HPDE6-E6E7 (cell line): ENCODE measurements at regions not wholly inside any gene's neighbourhood (a gene's known extent, or its start where the extent isn't known, plus 50 kb on each side); places are given as distances from the start of the nearest gene placed in this dataset.

ENCODE experiments used
- DNase-seq: peaks from one replicate; pipeline ENCODE4 v3.0.0; 2011; ENCODE audit warnings: missing footprints; ENCODE audit errors: extremely low spot score

DNA sequence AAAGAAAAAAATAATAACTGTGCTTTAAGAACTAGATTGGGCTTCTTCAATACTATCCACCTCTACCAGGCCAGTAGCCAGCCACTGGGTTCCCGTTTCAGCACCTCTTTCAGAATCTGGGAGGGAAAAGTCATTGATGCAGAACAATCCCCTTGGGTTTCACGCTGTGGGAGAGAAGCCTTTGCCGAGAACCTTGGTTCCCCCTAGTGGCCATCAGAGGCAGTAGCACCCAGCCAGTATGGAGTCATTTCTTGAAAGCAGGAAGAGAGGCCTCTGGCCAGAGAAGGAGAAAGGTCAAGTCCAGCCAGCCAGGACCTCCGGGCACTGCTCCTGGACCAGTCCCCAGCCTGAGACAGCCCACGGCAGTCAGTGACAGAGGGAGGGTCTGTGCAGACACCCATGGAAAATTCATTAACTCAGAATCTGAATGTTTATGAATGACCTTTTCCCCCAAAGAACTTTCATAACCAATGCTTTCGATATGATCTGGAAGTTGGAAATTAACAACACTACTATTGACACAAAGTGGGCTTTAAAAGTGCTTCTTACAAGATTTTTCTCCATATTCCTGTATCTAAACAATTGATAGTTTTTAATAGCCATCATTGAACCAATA, 51.2 kb upstream of the CDH5 start:
- peak; percentile 82 for DNase-seq

DNA sequence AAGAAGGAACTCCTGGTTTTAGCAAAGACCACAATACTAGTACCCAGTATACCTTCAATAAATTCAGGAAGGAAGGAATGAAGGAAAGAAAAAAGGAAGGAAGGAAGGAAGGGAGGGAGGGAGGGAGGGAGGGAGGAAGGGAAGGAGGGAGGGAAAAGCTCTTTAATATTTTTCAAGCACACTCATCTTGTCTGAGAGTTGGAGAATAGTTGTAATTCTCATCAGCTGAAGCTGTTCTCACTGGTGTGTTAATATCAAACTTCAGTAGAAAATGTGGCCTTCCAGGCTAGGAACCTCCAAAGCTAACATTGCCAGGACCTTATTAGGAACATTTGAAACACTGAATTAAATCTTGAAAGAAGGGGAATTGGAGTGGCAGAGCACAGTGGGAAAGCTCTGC, 55.2 kb upstream of the CDH5 start:
- no peak for DNase-seq

DNA sequence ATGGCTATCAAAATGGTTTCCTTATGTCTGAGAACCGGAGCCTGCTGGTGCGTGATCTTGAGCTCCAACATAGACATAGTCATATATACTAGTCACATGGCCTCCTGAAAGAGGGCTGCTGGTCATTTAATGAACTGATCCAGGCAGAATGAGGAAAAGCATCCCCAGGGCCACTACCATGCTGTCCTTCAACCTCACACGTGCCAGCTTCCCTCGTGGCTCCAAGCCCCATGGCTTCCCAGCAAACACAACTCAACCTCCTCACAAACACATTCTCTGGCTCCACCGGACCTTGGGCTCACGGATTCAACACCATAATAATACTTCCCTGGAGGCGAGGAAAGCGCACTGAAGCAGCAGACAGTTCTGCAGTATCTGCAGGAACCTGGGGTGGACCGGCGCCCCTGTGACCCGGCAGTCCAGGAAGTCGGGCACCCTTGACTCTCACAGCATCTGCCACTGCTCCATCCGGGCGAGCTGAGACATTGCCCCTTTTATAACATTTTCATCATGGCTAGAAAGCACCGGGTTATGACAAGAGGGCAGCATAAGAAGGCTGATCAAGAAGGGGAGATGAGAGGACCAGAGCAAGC, 57.2 kb upstream of the CDH5 start:
- DNase-seq = no peak

DNA sequence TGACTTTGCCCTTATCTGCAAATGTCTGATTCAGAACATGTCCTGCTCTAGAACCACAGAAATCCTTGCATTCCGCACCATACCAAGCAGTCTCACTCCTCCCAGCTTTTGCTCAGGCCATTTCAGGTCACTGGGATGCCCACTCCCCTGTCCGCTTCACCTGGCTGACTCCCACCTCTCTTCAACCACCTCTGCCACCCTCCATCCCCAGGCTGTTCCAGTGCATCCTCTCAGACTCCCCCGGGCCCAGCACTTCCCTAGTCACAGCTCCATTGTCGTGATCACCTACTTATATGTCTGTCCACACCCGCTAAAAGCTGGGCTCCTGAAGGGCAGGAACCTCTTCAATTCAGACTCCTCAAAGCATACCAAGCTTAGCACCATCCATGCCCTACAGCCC, 58.4 kb upstream of the CDH5 start:
- no peak for DNase-seq

DNA sequence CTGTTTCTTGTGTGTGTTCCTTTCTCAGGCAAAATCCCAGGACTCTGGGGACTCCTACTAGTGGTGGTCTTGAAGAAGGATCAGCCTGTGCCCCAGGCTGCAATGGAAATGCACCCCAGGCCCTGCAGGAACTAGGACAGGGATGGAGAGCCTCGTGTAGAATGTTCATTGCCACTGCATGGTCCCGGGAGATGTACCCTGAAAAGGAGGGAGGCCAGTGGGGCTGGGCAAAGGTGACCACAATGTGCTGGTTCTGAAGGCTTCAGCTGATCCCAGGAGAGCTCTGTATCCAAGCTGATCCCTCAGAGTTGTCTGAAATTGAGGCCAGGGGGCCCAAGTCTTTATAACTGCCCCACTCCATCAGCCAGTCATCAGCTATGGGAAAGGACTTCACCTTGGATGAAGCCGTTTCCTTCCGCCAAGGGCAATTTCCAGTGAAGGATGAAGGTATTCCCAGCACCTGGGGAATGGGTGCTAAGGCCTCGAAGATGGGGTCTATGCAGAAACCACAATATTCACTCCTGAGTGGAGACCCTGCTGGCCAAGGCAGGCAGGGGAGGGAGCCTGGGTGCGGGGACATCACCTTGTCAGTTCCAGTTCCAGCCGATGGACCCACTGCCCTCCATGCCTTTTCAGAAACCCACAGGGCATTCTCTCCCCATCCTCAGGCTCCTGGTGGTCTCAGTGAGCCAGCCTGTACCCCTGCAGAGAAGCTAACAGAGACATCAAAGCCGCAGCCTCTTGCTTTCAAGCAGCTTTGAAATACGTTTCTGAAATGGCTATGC, 59.9 kb upstream of the CDH5 start:
- no peak for DNase-seq

DNA sequence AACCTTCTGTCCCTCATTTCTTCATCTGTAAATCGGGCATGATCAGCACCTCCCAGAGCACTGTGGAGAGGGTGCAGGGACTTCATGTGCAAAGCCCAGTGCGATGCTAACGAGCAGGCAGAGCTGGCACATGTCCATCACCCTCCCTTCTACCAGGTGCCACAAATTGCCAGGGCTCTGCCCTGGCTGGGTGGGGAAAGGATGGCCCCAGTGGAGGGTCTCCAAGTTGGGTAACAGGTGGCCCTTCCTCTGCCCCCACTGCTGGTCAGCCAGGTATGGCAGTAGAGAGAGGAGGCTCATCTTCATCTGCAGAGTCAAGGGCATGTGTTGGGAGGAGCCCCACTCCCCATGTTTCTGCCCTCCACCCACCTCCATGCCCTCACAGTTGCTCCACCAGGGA, 61.5 kb upstream of the CDH5 start:
- DNase-seq = no peak

DNA sequence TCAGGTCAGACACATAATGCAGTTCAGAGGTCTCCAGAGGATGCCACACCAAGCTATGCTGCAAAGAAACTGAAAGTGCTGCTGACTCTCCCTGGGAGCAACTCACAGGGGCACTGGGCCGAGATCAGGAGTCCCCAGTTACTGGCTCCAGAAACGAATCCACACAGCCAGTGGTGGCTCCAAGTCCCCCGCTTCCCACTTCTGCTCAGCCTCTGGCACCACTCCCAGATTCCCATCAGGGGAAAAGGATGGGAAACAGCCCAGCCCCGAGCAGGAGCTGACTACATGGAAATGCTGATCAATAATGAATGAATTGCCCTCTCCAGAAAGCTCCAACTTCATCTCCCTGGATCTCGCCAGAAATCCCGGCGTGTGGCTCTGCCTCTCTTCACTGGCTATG, 62.3 kb upstream of the CDH5 start:
- no peak for DNase-seq

DNA sequence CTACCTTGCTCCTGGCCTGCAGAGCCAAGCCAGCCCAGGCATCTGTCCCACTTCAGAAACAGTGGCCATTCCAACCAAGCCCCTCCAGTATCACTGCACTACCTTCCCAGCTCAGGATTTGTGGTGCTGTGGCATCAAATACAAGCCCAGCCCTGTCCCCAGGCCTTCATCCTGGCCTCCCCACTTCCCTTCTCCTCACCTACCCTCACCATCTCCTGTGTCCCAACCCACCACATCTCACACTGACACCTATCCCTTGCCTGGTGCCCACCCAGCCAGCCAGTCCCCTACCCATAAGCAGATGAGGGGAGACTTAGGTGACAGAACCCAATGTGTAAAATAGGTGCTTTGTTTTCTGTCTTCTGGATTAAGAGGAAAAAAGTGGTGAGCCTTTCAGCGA, 66.0 kb upstream of the CDH5 start:
- DNase-seq = no peak

DNA sequence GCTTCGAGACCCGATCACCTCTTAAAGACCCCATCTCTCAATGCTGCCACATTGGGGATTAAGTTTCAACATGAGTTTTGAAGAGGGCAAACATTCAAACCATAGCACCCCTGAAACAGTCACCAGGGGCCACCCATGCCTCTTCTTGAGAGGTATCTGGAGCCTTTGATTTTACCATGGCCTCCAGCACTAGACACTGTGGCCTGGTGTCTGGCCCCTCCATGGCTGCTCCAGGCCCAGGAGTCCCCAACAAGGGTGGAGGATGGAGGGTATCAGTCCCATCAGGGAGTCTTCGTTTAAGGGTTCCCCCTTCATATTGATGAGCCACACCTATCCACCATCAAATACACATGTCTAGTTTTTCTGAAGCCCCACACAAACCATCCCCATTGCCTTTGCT, 66.5 kb upstream of the CDH5 start:
- no peak for DNase-seq

DNA sequence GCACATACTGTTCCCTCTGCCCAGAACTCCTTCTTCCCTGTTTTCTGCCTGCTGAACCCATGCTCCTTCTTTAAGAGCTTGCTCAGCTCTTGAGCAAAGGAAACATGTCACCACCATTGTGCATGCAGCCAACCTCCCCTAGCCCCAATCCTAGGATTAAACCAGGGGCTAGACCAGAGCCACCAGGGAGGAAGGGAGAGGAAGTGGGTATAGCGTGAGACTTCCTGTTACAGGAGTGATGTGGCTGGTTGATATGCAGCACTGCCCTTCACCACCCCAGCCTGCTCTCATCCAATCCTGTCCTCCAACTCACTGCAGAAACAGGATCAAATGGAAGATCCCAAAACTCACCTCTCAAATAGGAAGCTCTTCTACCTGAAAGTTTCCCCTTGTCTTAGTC, 67.1 kb upstream of the CDH5 start:
- DNase-seq = no peak

DNA sequence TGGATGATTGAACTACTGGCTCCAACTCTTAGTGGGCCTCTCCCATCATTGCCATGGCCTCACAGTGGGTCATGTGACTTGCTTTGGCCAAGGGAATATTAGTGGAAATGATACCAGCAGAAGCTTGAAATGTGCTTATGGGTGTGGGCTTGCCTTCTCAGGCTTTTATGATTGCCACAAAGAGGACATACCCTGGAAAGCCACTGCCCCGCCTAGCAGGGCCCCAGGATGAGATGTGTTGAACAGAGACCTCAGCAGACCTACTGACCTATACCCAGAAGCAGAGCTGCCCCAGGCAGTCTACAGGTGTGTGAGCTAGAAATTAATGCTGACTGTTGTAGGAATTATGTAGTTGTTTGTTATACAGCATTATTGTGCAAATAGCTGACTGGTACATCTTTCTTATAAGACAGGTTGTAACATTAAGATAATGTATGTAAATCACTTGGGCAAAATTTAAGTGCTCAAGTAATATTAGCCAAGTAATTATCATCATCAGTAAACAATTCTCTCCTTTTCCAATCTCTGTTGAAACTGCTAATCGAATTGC, 67.8 kb upstream of the CDH5 start:
- no peak for DNase-seq

DNA sequence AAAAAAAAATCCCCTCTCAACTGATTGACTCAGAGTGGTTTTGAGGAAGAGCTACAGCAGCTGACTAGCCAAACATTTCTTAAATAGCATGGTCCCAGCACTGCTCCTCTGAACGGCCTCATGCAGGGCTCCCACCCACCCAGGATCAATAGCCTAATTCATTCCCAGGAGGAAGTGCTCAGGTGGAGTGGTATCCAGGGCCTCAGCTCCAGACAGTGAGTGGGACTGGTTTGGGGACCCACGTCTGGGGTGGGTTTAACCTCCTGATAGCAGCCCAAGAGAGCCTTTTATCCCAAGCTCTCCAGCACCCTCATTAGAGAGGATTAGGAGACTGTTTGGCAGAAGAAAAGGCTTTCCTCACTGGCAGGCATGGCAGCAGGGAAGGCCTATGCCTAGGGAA, 68.5 kb upstream of the CDH5 start:
- no peak for DNase-seq

DNA sequence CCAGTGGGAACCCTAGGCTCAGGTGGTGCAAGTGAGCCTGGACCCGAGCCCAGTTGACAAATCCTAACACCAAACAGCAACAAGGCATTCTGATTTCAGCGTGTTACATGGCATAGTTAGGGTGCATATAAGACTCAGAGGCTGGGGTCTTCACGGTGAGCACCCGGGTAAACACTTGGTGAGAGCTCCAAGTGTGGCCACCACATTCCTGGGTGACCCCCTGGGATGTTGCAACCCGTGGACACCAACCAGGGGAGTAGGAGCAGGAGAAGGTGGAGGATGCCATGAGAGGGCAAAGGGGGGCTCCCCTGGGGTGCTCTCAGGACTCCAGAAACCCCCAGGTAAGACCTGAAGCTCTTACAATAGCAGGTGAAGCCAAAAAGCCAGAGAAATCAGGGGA, 69.9 kb upstream of the CDH5 start:
- DNase-seq = no peak

DNA sequence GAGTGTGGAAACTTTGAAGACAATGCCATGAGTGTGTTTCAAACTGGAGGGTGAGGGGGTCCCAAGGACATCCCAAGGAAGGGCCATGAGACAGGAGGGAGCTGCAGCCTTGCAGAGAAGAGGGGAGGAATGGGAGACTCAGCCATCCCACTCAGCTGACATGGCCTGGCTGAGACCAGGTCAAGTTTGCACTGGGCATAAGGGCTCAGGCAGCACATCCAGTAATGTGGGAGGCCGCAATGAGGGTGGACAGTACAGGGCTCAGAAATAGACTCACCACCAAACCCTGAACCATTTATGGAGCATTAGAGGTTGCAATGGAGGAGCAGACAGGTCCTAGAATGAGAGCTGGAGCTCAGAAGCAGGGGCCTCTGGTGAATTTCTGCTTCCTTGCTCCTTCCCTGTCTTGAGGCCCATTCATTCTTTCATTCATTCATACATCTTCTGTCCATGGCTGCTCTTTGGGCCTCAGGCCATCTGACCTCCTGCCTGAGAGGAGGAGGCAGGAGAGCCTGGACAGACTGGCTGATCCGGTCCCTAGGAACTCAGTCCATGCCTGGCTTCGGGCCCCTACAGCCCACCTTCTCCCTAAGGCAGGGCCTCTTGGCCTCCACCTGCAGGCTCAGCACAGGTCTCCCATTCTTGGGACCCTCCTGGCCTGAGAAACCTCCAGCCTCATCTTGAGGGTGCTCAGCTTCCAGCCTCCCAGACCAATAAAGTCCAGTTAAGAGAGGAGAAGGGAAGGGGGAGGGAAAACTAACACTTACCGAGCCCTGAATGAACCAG, 70.5 kb upstream of the CDH5 start:
- no peak for DNase-seq

DNA sequence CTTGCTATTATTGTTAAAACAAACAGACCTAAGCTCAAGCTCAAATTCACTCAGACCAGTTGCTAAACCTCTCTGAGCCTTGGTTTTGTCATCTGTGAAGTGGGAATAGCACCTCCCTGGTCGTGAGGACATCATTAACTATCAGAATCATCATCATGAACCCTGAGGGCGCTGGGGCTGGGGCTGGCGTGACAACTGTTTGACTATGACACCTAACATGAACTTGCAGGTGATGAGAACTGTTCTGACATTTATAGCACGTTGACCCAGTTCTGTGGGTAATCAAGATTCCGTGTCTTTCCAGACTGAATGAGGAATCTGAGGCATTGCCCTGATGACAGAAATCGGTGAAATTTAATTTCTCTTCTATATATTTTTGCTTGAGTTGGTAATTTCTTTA, 71.3 kb upstream of the CDH5 start:
- no peak for DNase-seq

DNA sequence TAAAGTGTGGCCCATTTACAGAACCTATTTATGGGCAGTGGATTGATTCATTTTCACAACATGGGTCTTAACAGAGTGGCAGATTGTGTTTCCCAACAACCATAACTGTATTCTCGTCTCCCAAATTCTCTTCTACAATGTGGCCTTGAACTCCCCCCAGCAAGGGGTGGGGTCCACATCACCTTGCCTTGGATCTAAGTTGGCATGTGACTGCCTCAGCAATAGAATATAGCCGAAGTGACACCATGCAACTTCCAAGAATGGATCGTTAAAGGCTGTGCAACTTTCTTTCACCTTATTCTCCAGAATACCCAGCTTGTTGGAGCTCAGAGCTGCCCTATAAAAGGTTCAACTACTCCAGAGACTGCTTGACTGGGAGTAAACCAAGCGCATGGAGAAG, 72.0 kb upstream of the CDH5 start:
- no peak for DNase-seq

DNA sequence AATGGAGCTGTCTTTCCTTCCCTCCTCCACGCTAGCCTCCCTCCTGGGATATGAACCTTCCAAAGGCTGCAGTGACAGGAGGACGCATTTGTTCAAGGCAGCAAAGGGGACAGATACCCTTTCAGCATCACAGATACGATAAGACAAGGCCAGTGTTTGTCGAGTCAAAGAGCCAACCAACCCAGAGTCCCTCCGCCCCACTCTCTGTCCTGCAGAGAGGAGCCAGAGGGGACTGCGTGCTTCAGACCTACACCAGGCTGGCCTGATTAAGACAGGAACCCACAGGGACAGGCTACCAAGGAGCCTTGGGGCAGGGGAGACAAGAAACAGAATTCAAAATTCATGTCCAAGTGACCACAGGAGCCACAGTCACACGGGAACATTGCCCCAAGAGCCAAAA, 72.6 kb upstream of the CDH5 start:
- no peak for DNase-seq

DNA sequence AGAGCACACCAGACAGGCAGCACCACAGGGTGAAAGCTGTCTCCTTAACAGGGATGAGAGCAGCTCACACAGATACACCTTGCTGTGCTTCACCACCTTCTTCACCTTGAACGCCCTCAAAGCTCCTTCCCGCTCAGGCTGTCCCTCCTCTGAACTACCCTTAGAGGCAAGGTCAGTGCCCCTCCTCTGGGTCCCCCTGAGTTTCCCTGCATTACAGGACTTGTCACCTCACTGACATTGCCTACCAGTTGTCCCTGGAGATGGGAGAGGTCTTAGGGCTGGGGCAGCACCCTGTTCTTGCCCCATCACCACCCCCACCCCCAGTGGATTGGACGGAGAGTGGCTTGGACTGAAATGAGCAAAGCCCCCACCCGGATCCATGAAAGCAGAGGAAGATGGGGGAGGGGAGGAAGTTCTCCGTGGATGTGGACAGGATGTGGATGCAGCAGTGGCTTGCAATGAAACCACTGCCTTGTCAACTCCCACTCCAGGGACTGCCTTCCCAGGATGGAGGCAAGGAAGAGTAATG, 73.2 kb upstream of the CDH5 start:
- DNase-seq = no peak

DNA sequence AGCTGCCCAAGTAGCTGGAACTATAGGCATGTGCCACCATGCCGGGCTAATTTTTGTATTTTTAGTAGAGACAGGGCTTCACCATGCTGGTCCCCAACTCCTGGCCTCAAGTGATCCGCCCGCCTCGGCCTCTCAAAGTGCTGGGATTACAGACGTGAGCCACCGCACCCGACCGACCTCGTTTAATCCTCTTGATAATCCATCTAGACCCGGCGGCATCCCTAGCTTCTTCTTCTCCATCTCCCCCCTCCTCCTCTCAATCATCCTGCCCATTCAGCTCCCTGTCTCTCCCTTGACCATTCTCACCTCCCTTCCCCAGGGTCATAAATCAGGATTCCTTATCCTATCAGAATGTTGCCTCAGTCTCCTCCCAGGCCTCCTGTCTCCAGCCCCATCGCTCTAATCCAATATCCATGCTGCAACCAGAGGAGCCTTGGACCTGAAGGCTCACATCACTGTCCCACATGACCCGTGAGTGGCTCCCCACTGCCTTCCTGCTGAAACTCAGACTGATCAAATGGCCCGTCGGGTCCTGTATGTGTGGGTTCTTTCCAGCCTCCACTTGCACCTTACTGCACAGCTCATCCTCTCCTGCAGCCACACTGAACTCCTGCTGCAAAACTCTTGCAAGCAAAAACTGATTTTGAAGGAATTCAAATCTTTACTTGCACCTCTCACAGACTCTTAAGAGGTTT, 74.1 kb upstream of the CDH5 start:
- DNase-seq = no peak

DNA sequence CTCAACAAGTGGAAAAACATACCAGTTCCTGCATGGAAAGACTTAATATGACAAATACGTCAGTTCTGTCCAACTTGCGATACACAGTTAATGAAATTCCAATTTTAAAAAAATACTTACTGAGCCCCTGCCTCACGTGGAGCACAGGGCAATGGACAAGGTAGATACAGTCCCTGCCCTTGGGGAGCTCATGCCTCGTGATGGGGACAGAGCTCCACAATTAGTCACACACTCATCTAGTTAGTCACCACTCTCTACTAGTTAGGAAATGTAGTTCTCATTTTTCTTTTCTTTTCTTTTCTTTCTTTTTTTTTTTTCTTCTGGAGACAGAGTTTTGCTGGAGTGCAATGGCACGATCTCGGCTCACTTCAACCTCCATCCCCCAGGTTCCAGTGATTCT, 74.7 kb upstream of the CDH5 start:
- DNase-seq = no peak

DNA sequence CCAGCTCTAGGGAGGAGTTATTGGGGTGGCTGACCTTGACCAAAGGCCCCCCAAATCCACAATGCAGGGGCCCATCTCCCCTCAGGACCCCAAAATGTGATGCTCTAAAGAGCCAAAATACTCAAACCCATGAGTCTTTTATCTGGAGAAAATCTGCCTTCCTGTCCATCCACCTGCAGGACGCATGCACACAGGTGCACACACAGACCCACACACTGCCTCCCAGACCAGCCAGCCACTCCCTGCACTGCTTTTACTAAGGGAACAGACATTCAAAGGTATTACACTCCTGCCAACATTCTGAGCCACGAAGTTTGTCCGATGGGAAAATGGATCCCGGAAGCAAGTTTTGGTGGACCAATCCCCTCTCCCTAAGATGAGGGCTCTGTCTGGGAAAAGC, 76.1 kb upstream of the CDH5 start:
- DNase-seq = no peak

DNA sequence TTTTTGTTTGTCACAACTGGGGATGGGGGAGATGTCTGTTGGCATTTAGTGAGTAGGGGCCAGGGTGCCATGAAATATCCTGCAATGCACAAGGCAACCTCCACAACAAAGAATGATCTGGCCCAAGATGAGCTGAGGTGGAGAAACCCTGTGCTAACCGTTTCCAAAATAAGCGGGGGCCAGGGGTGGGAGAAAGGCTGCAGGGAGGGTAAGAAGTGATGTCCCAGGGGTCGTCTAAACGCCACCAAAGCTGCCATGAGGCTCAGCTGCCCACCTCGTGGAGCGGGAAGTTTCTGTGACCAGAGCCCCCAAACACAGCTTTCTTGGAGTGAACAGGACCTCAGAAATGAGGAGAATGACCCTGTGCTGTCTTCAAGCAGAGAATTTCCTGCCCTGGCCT, 76.5 kb upstream of the CDH5 start:
- no peak for DNase-seq
